ENCODE measurements at regions not wholly inside any gene's neighbourhood (a gene's known extent, or its start where the extent isn't known, plus 50 kb on each side); places are given as distances from the start of the nearest gene placed in this dataset.

GRCh38 chr2:217371781-217372213 lies 511.9 kb upstream of the TNP1 start:
- Histone ChIP-seq H3K79me2 (ENCODE audit: insufficient read depth, low read length) (no peaks in the 10 kb centered on the region), H3K36me3 (ENCODE audit: low read length) (no peaks in the 10 kb centered on the region), H3F3A (ENCODE audit: insufficient read depth) (no peaks in the 10 kb centered on the region), H3K27ac (ENCODE audit: low read depth, low read length) (no peak overlapping the region), H3K9me3 (ENCODE audit: insufficient read depth, low read length) (no peaks in the 10 kb centered on the region), H3K27me3 (ENCODE audit: low read length) (no peaks in the 10 kb centered on the region), H4K20me1 (ENCODE audit: low read depth, low read length) (no peaks in the 10 kb centered on the region), H3K9me2 (replicated peaks; ENCODE audit: insufficient read depth, low read length) (no peaks in the 10 kb centered on the region), H3K9ac (ENCODE audit: low read length) (no peak overlapping the region), H3K4me2 (ENCODE audit: low read depth, low read length, poor library complexity, severe bottlenecking) (no peak overlapping the region), H2AFZ (ENCODE audit: low read depth, low read length, severe bottlenecking) (no peak overlapping the region), H3K4me3 (ENCODE audit: insufficient read depth, low read length, poor library complexity, severe bottlenecking) (no peak overlapping the region)
- TF ChIP-seq CTCF (IDR thresholded peaks at IDR 0.05; ENCODE audit: insufficient read depth, low read length, poor library complexity, severe bottlenecking): no peak
- TF ChIP-seq EZH2phosphoT487 (conservative IDR thresholded peaks at IDR 0.05; ENCODE audit: low read length): no peak

GRCh38 chr2:217370391-217370790 lies 510.5 kb upstream of the TNP1 start:
- Histone ChIP-seq H3K9me2 (replicated peaks; ENCODE audit: insufficient read depth, low read length) (no peaks in the 10 kb centered on the region), H3K36me3 (ENCODE audit: low read length) (no peaks in the 10 kb centered on the region), H3K79me2 (ENCODE audit: insufficient read depth, low read length) (no peaks in the 10 kb centered on the region), H3K9ac (ENCODE audit: low read length) (no peak overlapping the region), H3K4me3 (ENCODE audit: insufficient read depth, low read length, poor library complexity, severe bottlenecking) (no peak overlapping the region), H3K27ac (ENCODE audit: low read depth, low read length) (no peak overlapping the region), H3K4me2 (ENCODE audit: low read depth, low read length, poor library complexity, severe bottlenecking) (no peak overlapping the region), H4K20me1 (ENCODE audit: low read depth, low read length) (no peaks in the 10 kb centered on the region), H2AFZ (ENCODE audit: low read depth, low read length, severe bottlenecking) (no peak overlapping the region), H3K9me3 (ENCODE audit: insufficient read depth, low read length) (no peaks in the 10 kb centered on the region), H3F3A (ENCODE audit: insufficient read depth) (no peaks in the 10 kb centered on the region), H3K27me3 (ENCODE audit: low read length) (no peaks in the 10 kb centered on the region)
- TF ChIP-seq CTCF (IDR thresholded peaks at IDR 0.05; ENCODE audit: insufficient read depth, low read length, poor library complexity, severe bottlenecking): no peak
- TF ChIP-seq EZH2phosphoT487 (conservative IDR thresholded peaks at IDR 0.05; ENCODE audit: low read length): no peak

GRCh38 chr2:217367464-217367863 lies 507.6 kb upstream of the TNP1 start:
- TF ChIP-seq EZH2phosphoT487 (conservative IDR thresholded peaks at IDR 0.05; ENCODE audit: low read length) (no peak), CTCF (IDR thresholded peaks at IDR 0.05; ENCODE audit: insufficient read depth, low read length, poor library complexity, severe bottlenecking) (no peak)
- Histone ChIP-seq H4K20me1 (ENCODE audit: low read depth, low read length) (no peaks in the 10 kb centered on the region), H2AFZ (ENCODE audit: low read depth, low read length, severe bottlenecking) (no peak overlapping the region), H3F3A (ENCODE audit: insufficient read depth) (no peaks in the 10 kb centered on the region), H3K36me3 (ENCODE audit: low read length) (no peaks in the 10 kb centered on the region), H3K27me3 (ENCODE audit: low read length) (no peaks in the 10 kb centered on the region), H3K9me2 (replicated peaks; ENCODE audit: insufficient read depth, low read length) (no peaks in the 10 kb centered on the region), H3K9ac (ENCODE audit: low read length) (no peak overlapping the region), H3K4me2 (ENCODE audit: low read depth, low read length, poor library complexity, severe bottlenecking) (no peak overlapping the region), H3K4me3 (ENCODE audit: insufficient read depth, low read length, poor library complexity, severe bottlenecking) (no peak overlapping the region), H3K27ac (ENCODE audit: low read depth, low read length) (no peak overlapping the region), H3K79me2 (ENCODE audit: insufficient read depth, low read length) (no peaks in the 10 kb centered on the region), H3K9me3 (ENCODE audit: insufficient read depth, low read length) (no peaks in the 10 kb centered on the region)

All from SU-DHL-6 (cell line).